ENCODE measurements at regions not wholly inside any gene's neighbourhood (a gene's known extent, or its start where the extent isn't known, plus 50 kb on each side); places are given as distances from the start of the nearest gene placed in this dataset.

DNA sequence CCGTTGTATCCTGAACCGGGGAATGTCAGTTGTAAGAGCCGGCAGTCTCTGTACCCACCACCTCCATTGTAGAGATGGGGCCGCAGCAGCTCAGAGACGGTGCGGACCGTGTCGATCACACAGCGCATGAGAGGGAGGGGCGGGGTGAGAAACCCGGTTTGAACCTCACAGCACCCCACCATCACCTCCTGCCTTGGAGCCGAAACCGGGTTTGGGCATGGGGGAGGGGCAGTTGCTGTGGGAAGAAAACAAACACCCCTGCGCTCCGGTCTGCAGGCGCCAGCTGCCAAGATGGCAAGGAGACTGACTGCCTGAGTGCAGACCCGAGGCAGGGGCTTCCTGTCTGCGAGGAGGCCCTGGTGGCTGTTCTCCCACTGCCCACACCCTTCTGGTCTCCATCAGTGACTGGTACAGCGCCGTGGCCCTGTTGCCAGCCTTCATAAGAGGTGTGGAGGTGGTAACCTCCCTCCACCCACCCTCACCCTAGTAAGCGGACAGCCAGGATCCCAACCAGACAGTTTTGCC is 69.2 kb upstream of the SSBP3 start:
- H2AFZ ChIP-seq (ENCODE audit: low read depth, low read length), result no peak overlapping the region
- CTCF ChIA-PET (ENCODE audit: low intra/inter-chr PET ratio), result no interaction called here
- H3K27me3 ChIP-seq (ENCODE audit: control insufficient read depth in 2 of 2, insufficient read depth in 2 of 2, low read length in 2 of 2), result no peaks in the 10 kb centered on the region
- H4K20me1 ChIP-seq (replicated peaks; ENCODE audit: control insufficient read depth, insufficient read depth, low read length), result no peaks in the 10 kb centered on the region
- no peak overlapping the region for H3K27ac ChIP-seq (ENCODE audit: extremely low read depth, low read depth, low read length)
- no peak for FAIRE-seq
- H3K9me1 ChIP-seq (ENCODE audit: control insufficient read depth, insufficient read depth, low read length), result no peaks in the 10 kb centered on the region
- H3K4me1 ChIP-seq (replicated peaks in 1 of 2; ENCODE audit: control insufficient read depth in 2 of 2, insufficient read depth in 2 of 2, low read length in 2 of 2), result peaks cover 26 to 31% of the 10 kb centered on the region in 2 experiments
- H3K9ac ChIP-seq (ENCODE audit: insufficient read depth in 1 of 2, low read depth in 2 of 2, low read length in 2 of 2), result peak overlapping the region in 1 of 2 experiments; percentile 51; a peak in 1 of 4 replicates
- H3K4me3 ChIP-seq, result no peak overlapping the region
- no peak for ATAC-seq
- intact Hi-C loops (cut with micrococcal nuclease), result no loop called here
- BruUV-seq (replicated peaks), result no TSS peak
- no peak overlapping the region for H3K4me2 ChIP-seq (ENCODE audit: insufficient read depth, low read length)
- H3K79me2 ChIP-seq (ENCODE audit: control insufficient read depth, insufficient read depth, low read length), result no peaks in the 10 kb centered on the region
- DNase-seq (ENCODE audit: extremely low read depth in 1 of 4, low spot score in 3 of 4), result no peak
- in situ Hi-C loops (cut with MboI), result loop anchor here (25.0 kb wide), 1 partner anchor 163 kb away; no protein-coding TSS in a partner anchor
- H3K9me3 ChIP-seq (replicated peaks; ENCODE audit: control insufficient read depth, insufficient read depth, low read depth, low read length), result no peaks in the 10 kb centered on the region
- no peak for TF ChIP-seq ZNF699 (CRISPR knock-in tag; IDR thresholded peaks at IDR 0.05; ENCODE audit: insufficient replicate concordance)
- no peak for TF ChIP-seq TCF7 (IDR thresholded peaks at IDR 0.05; ENCODE audit: borderline replicate concordance)
- TF ChIP-seq TEAD2 (tag; IDR thresholded peaks at IDR 0.05), result no peak
- TF ChIP-seq E2F4 (CRISPR knock-in tag; IDR thresholded peaks at IDR 0.05; ENCODE audit: low read depth), result no peak
- no peak for TF ChIP-seq ZNF695 (CRISPR knock-in tag; IDR thresholded peaks at IDR 0.05)
- 0 out of 2 replicates have a peak, but pooled peaks have one; percentile 39 for TF ChIP-seq ARID4B (CRISPR knock-in tag; IDR thresholded peaks at IDR 0.05)
- peak; percentile 24 for TF ChIP-seq ZFP36 (IDR thresholded peaks at IDR 0.05; ENCODE audit: low read depth, low read length, partially characterized antibody)
- TF ChIP-seq ZNF785 (CRISPR knock-in tag; IDR thresholded peaks at IDR 0.05), result no peak
- TF ChIP-seq ZNF707 (CRISPR knock-in tag; conservative IDR thresholded peaks at IDR 0.05), result no peak
- WGBS (ENCODE audit: insufficient coverage, low coverage, missing lambda C conversion rate), result 73% methylated on average over 19 of the region's 21 CpGs
- POLR2A ChIA-PET, result interaction anchor here (0.7 kb wide), 1 partner anchor 10 kb away, joined by 3 read pairs; no protein-coding TSS in a partner anchor
- no peaks in the 10 kb centered on the region for H3K36me3 ChIP-seq (ENCODE audit: control insufficient read depth, insufficient read depth, low read length)

Data from K562 (cell line).